ENCODE measurements at regions not wholly inside any gene's neighbourhood (a gene's known extent, or its start where the extent isn't known, plus 50 kb on each side); places are given as distances from the start of the nearest gene placed in this dataset.
A peak's percentile ranks its signal among the peaks of the same experiment; 100 is the strongest.
"Not testable (repeated sequence)": the region's sequence is repeated elsewhere in the genome, so short reads cannot be mapped to it uniquely, and the experiment has no call there.

DNA sequence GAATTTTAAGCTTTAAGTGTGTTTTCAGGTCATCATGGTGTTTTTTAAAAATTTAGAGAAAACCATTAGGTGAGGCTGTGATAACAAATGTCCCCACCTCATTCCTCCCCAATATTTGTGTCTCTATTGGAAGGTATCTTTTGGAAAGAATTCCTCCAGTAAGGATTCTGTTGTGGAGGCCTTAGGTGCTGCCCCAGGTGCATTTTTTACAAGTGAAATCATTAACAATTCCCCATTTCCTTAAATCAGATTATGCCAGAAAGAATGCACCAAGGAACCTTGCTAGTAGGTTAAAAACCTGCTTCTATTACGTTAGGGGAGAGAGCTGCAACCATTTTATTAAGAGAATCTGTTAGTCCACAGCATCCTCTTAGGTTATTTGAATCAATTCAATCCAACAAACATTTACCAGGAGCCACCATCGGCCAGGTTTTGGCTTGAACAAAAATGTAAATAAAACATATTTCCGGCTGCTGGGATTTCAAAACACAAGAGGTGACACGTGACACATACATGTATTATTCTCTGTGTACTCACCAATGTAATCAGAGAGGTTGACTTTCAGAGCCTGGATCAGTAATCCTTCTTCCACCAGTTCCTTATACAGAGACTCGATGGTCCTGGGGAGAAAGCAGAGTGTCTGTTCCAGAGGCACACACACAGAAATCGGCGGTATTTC, 112.5 kb upstream of the ASB18 start:
- Histone ChIP-seq H3K9ac (ENCODE audit: low read length) (no peak overlapping the region), H3K36me3 (ENCODE audit: control insufficient read depth in 1 of 2, insufficient read depth in 2 of 2, low read length in 2 of 2) (peaks cover 0 to 3% of the 10 kb centered on the region in 2 experiments), H2BK12ac (ENCODE audit: low read length) (no peak overlapping the region), H3K14ac (ENCODE audit: low read length) (no peak overlapping the region), H2BK5ac (ENCODE audit: low read depth, low read length, poor library complexity) (no peak overlapping the region), H4K91ac (ENCODE audit: low read depth, low read length) (peak overlapping the region; percentile 37), H3K4me1 (ENCODE audit: control insufficient read depth in 1 of 2, insufficient read depth in 2 of 2, low read length in 2 of 2) (peaks cover 0 to 7% of the 10 kb centered on the region in 2 experiments), H2AK5ac (ENCODE audit: low read length) (no peak overlapping the region), H3K18ac (ENCODE audit: low read length) (no peak overlapping the region), H4K8ac (ENCODE audit: low read depth, low read length) (no peak overlapping the region), H3K79me1 (ENCODE audit: low read length) (no peaks in the 10 kb centered on the region), H4K12ac (ENCODE audit: low read depth, low read length) (no peak overlapping the region), H3K9me3 (ENCODE audit: insufficient read depth, low read depth, low read length) (peaks cover 2% of the 10 kb centered on the region), H3K23ac (ENCODE audit: low read length) (no peak overlapping the region), H3K27me3 (ENCODE audit: insufficient read depth, low read length) (no peaks in the 10 kb centered on the region), H3K4me3 (ENCODE audit: low read depth, low read length) (no peak overlapping the region), H3K4ac (ENCODE audit: low read depth, low read length) (no peak overlapping the region), H3K79me2 (ENCODE audit: control insufficient read depth, insufficient read depth, low read length, poor library complexity) (no peaks in the 10 kb centered on the region), H2BK120ac (ENCODE audit: insufficient read depth, low read length, poor library complexity) (peak overlapping the region; percentile 51), H3K4me2 (ENCODE audit: low read length) (no peak overlapping the region), H2AFZ (ENCODE audit: insufficient read depth, low read length, poor library complexity) (no peak overlapping the region), H3K27ac (ENCODE audit: low read depth, low read length) (no peak overlapping the region)
- WGBS (ENCODE audit: extremely low coverage, insufficient coverage, insufficient read length), result no CpG with 5 or more reads among the region's 7 CpGs
- peak; percentile 67 to 93 for DNase-seq

DNA sequence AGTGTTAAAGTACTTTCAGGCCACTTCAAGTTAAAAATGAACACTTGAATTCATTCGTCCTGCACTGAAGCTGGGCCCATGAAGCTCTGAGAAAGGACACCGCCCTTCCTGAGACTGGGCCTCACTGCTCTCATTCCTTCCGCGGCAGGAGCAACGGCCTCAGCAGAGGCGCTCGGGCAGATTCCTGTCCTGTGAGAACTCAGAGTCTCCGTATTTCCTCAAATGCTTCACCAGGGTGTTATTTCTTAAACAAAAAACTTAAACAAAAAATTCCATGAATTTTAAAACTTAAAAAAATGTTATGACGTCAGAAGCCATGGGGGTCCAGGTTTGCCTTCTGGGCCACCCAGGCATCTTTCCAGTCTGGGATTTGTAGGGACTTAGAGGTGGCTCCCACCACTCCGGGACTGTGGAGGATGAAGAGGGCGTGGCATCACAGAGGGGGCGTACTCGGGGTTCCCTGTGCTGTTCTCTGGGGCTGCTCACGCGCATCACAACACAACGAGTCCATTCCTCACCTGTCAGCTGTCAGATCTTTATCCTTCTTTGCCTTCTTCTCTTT, 115.9 kb upstream of the ASB18 start:
- Histone ChIP-seq H3K18ac (ENCODE audit: low read length) (no peak overlapping the region), H2AK5ac (ENCODE audit: low read length) (no peak overlapping the region), H3K27ac (ENCODE audit: low read depth, low read length) (no peak overlapping the region), H3K27me3 (ENCODE audit: insufficient read depth, low read length) (no peaks in the 10 kb centered on the region), H4K12ac (ENCODE audit: low read depth, low read length) (no peak overlapping the region), H3K4ac (ENCODE audit: low read depth, low read length) (no peak overlapping the region), H3K4me3 (ENCODE audit: low read depth, low read length) (no peak overlapping the region), H3K4me2 (ENCODE audit: low read length) (no peak overlapping the region), H3K4me1 (ENCODE audit: control insufficient read depth in 1 of 2, insufficient read depth in 2 of 2, low read length in 2 of 2) (peaks cover 0 to 7% of the 10 kb centered on the region in 2 experiments), H3K14ac (ENCODE audit: low read length) (no peak overlapping the region), H3K23ac (ENCODE audit: low read length) (no peak overlapping the region), H2BK12ac (ENCODE audit: low read length) (no peak overlapping the region), H3K79me2 (ENCODE audit: control insufficient read depth, insufficient read depth, low read length, poor library complexity) (no peaks in the 10 kb centered on the region), H3K36me3 (ENCODE audit: control insufficient read depth in 1 of 2, insufficient read depth in 2 of 2, low read length in 2 of 2) (peaks cover 0 to 3% of the 10 kb centered on the region in 2 experiments), H3K9ac (ENCODE audit: low read length) (no peak overlapping the region), H2BK120ac (ENCODE audit: insufficient read depth, low read length, poor library complexity) (no peak overlapping the region), H3K9me3 (ENCODE audit: insufficient read depth, low read depth, low read length) (no peaks in the 10 kb centered on the region), H2AFZ (ENCODE audit: insufficient read depth, low read length, poor library complexity) (no peak overlapping the region), H2BK5ac (ENCODE audit: low read depth, low read length, poor library complexity) (no peak overlapping the region), H4K8ac (ENCODE audit: low read depth, low read length) (no peak overlapping the region), H3K79me1 (ENCODE audit: low read length) (no peaks in the 10 kb centered on the region), H4K91ac (ENCODE audit: low read depth, low read length) (no peak overlapping the region)
- WGBS (ENCODE audit: extremely low coverage, insufficient coverage, insufficient read length), result no CpG with 5 or more reads among the region's 16 CpGs
- peak; percentile 92 to 97 for DNase-seq

- not testable (repeated sequence) for H4K12ac ChIP-seq (ENCODE audit: low read depth, low read length); H3K9me3 ChIP-seq (ENCODE audit: insufficient read depth, low read depth, low read length); H4K8ac ChIP-seq (ENCODE audit: low read depth, low read length); H3K79me1 ChIP-seq (ENCODE audit: low read length); H3K27me3 ChIP-seq (ENCODE audit: insufficient read depth, low read length); DNase-seq; H3K4me1 ChIP-seq (ENCODE audit: control insufficient read depth in 1 of 2, insufficient read depth in 2 of 2, low read length in 2 of 2); H2BK5ac ChIP-seq (ENCODE audit: low read depth, low read length, poor library complexity); H3K23ac ChIP-seq (ENCODE audit: low read length); H3K4me2 ChIP-seq (ENCODE audit: low read length); H3K18ac ChIP-seq (ENCODE audit: low read length); H3K36me3 ChIP-seq (ENCODE audit: control insufficient read depth in 1 of 2, insufficient read depth in 2 of 2, low read length in 2 of 2); H3K9ac ChIP-seq (ENCODE audit: low read length); H3K14ac ChIP-seq (ENCODE audit: low read length); H2BK120ac ChIP-seq (ENCODE audit: insufficient read depth, low read length, poor library complexity); H3K4me3 ChIP-seq (ENCODE audit: low read depth, low read length); H2BK12ac ChIP-seq (ENCODE audit: low read length); H3K4ac ChIP-seq (ENCODE audit: low read depth, low read length); H2AK5ac ChIP-seq (ENCODE audit: low read length); H4K91ac ChIP-seq (ENCODE audit: low read depth, low read length); H3K27ac ChIP-seq (ENCODE audit: low read depth, low read length); H3K79me2 ChIP-seq (ENCODE audit: control insufficient read depth, insufficient read depth, low read length, poor library complexity); H2AFZ ChIP-seq (ENCODE audit: insufficient read depth, low read length, poor library complexity)
- no CpG with 5 or more reads among the region's 6 CpGs for WGBS (ENCODE audit: extremely low coverage, insufficient coverage, insufficient read length)
Observed at GRCh38 chr2:236381253-236381652, 117.0 kb upstream of the ASB18 start.

GRCh38 chr2:236389284-236390216, 125.3 kb upstream of the ASB18 start:
- H3K14ac ChIP-seq (ENCODE audit: low read length); H3K4me3 ChIP-seq (ENCODE audit: low read depth, low read length); H2BK12ac ChIP-seq (ENCODE audit: low read length); H3K4ac ChIP-seq (ENCODE audit: low read depth, low read length); H2AFZ ChIP-seq (ENCODE audit: insufficient read depth, low read length, poor library complexity); H2BK5ac ChIP-seq (ENCODE audit: low read depth, low read length, poor library complexity); H3K18ac ChIP-seq (ENCODE audit: low read length); DNase-seq; H3K79me2 ChIP-seq (ENCODE audit: control insufficient read depth, insufficient read depth, low read length, poor library complexity); H3K4me1 ChIP-seq (ENCODE audit: control insufficient read depth in 1 of 2, insufficient read depth in 2 of 2, low read length in 2 of 2); H3K36me3 ChIP-seq (ENCODE audit: control insufficient read depth in 1 of 2, insufficient read depth in 2 of 2, low read length in 2 of 2); H2AK5ac ChIP-seq (ENCODE audit: low read length); H2BK120ac ChIP-seq (ENCODE audit: insufficient read depth, low read length, poor library complexity); H3K23ac ChIP-seq (ENCODE audit: low read length); H3K27me3 ChIP-seq (ENCODE audit: insufficient read depth, low read length); H4K12ac ChIP-seq (ENCODE audit: low read depth, low read length); H3K4me2 ChIP-seq (ENCODE audit: low read length); H3K9ac ChIP-seq (ENCODE audit: low read length); H3K9me3 ChIP-seq (ENCODE audit: insufficient read depth, low read depth, low read length); H3K79me1 ChIP-seq (ENCODE audit: low read length); H4K8ac ChIP-seq (ENCODE audit: low read depth, low read length); H4K91ac ChIP-seq (ENCODE audit: low read depth, low read length); H3K27ac ChIP-seq (ENCODE audit: low read depth, low read length): not testable (repeated sequence)
- no CpG with 5 or more reads among the region's 30 CpGs for WGBS (ENCODE audit: extremely low coverage, insufficient coverage, insufficient read length)
